ENCODE measurements at regions not wholly inside any gene's neighbourhood (a gene's known extent, or its start where the extent isn't known, plus 50 kb on each side); places are given as distances from the start of the nearest gene placed in this dataset.
A peak's percentile ranks its signal among the peaks of the same experiment; 100 is the strongest.

GRCh38 chr22:49212002-49212401 is 615.7 kb downstream of the BRD1 start:
- peak in 1 of 35 experiments; percentile 3 for DNase-seq
- Histone ChIP-seq H3K4me1 (ENCODE audit: control insufficient read depth in 1 of 2, extremely low read depth in 1 of 2, insufficient read depth in 2 of 2, low read length in 2 of 2) (no peaks in the 10 kb centered on the region), H3K27me3 (replicated peaks in 1 of 2; ENCODE audit: control insufficient read depth in 2 of 2, extremely low read depth in 1 of 2, insufficient read depth in 2 of 2, low read length in 1 of 2) (peaks cover 0 to 31% of the 10 kb centered on the region in 2 experiments), H3K9me3 (no peaks in the 10 kb centered on the region), H3K27ac (ENCODE audit: low read length) (no peak overlapping the region), H3K36me3 (ENCODE audit: control insufficient read depth in 2 of 2, extremely low read depth in 1 of 2, insufficient read depth in 1 of 2, low read length in 1 of 2) (no peaks in the 10 kb centered on the region), H3K4me3 (ENCODE audit: control insufficient read depth in 1 of 2, extremely low read depth in 1 of 2, low read length in 1 of 2) (no peak overlapping the region)
- POLR2A ChIA-PET = no interaction called here
- Mint-ChIP-seq H3K4me1 (no peaks in the 10 kb centered on the region), H3K36me3 (no peaks in the 10 kb centered on the region), H3K27ac (no peak overlapping the region), H3K9me3 (no peaks in the 10 kb centered on the region), H3K4me3 (no peak overlapping the region), H3K27me3 (peaks cover 20 to 24% of the 10 kb centered on the region in 2 donors)
- CTCF ChIA-PET = no interaction called here
- no peak for ATAC-seq (replicated peaks in 1 of 4)
- 58% methylated on average over 3 of the region's 5 CpGs for WGBS (ENCODE audit: insufficient coverage)

- no peaks in the 10 kb centered on the region for H3K9me3 ChIP-seq
- ChIA-PET POLR2A (no interaction called here), CTCF (no interaction called here)
- no peak for ATAC-seq (replicated peaks in 1 of 4)
- Mint-ChIP-seq H3K27ac (no peak overlapping the region), H3K9me3 (no peaks in the 10 kb centered on the region), H3K36me3 (no peaks in the 10 kb centered on the region), H3K4me1 (no peaks in the 10 kb centered on the region), H3K4me3 (no peak overlapping the region), H3K27me3 (peaks cover 19 to 25% of the 10 kb centered on the region in 2 donors)
- H3K4me1 ChIP-seq (ENCODE audit: control insufficient read depth in 1 of 2, extremely low read depth in 1 of 2, insufficient read depth in 2 of 2, low read length in 2 of 2) = no peaks in the 10 kb centered on the region
- H3K4me3 ChIP-seq (ENCODE audit: control insufficient read depth in 1 of 2, extremely low read depth in 1 of 2, low read length in 1 of 2) = no peak overlapping the region
- 70% methylated on average over 5 of the region's 5 CpGs for WGBS (ENCODE audit: insufficient coverage)
- no peak overlapping the region for H3K27ac ChIP-seq (ENCODE audit: low read length)
- H3K36me3 ChIP-seq (ENCODE audit: control insufficient read depth in 2 of 2, extremely low read depth in 1 of 2, insufficient read depth in 1 of 2, low read length in 1 of 2) = no peaks in the 10 kb centered on the region
- peak in 1 of 35 experiments; percentile 12 for DNase-seq
- H3K27me3 ChIP-seq (replicated peaks in 1 of 2; ENCODE audit: control insufficient read depth in 2 of 2, extremely low read depth in 1 of 2, insufficient read depth in 2 of 2, low read length in 1 of 2) = peaks cover 0 to 30% of the 10 kb centered on the region in 2 experiments
Measured at GRCh38 chr22:49211176-49211575, 616.5 kb downstream of the BRD1 start.

DNA sequence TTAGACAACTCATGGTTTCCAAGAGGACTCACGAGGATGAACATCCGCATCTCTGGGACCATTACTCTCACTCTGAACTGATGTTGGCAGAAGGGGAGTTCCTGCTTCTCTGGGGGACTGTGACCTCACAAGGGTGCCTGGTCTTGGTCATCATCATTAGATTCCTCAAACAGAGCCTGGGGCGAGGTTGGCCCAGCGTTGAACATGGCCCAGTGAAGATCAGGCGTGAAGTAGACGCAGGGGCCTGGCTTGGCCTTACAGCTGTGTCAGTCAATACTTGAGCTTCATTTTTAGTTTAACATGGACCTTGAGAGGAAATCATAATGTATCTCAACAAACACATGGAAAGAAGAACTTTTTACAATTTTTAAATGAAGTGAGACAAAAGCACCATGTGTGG is 617.1 kb downstream of the BRD1 start:
- Histone ChIP-seq H3K4me3 (ENCODE audit: control insufficient read depth in 1 of 2, extremely low read depth in 1 of 2, low read length in 1 of 2) (no peak overlapping the region), H3K4me1 (ENCODE audit: control insufficient read depth in 1 of 2, extremely low read depth in 1 of 2, insufficient read depth in 2 of 2, low read length in 2 of 2) (no peaks in the 10 kb centered on the region), H3K9me3 (no peaks in the 10 kb centered on the region), H3K27me3 (replicated peaks in 1 of 2; ENCODE audit: control insufficient read depth in 2 of 2, extremely low read depth in 1 of 2, insufficient read depth in 2 of 2, low read length in 1 of 2) (peaks cover 0 to 29% of the 10 kb centered on the region in 2 experiments), H3K27ac (ENCODE audit: low read length) (no peak overlapping the region), H3K36me3 (ENCODE audit: control insufficient read depth in 2 of 2, extremely low read depth in 1 of 2, insufficient read depth in 1 of 2, low read length in 1 of 2) (no peaks in the 10 kb centered on the region)
- H3K4me3 Mint-ChIP-seq = no peak overlapping the region
- 96% methylated on average over 5 of the region's 6 CpGs for WGBS (ENCODE audit: insufficient coverage)
- ATAC-seq (replicated peaks in 1 of 4) (no peak), DNase-seq (no peak)
- no peak overlapping the region for H3K27ac Mint-ChIP-seq
- ChIA-PET CTCF (no interaction called here), POLR2A (no interaction called here)
- H3K27me3 Mint-ChIP-seq = peaks cover 14 to 20% of the 10 kb centered on the region in 2 donors
- H3K9me3 Mint-ChIP-seq = no peaks in the 10 kb centered on the region
- H3K36me3 Mint-ChIP-seq = no peaks in the 10 kb centered on the region
- no peaks in the 10 kb centered on the region for H3K4me1 Mint-ChIP-seq

DNA sequence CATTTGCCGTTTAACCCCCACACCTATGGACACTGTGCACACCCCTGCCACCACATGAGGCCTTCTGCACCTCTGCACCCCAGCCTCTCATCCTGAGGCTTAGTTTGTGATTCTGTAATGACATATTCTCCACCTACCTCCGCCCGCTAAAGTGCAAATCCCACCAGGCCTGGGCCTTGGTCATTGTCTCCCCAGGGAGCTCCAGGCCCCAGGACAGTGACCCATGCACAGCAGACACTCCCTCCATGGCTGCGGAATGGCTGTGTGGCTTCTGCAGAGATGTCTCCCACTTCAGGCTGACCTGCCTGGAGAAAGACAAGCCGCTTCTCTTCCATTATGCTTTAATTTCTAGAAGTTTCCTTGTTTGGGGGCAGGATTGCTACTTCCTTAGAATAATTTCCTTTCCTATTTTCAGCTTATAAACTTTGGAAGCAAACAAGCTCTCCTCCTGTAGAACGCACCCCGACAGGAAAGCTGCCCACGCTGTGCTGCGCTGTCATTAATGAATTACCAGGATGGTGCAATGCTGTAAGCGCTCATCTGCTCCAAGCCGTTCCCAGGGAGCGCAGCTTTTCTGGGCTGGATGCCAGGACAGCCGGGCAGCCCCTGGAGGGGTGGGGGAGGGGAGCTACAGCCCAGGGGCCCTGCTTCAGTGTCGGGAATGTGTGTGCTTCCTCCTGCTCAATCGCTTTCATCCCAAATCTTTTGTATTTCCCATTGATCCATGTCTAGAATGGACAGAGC is 618.0 kb downstream of the BRD1 start:
- no peaks in the 10 kb centered on the region for H3K4me1 Mint-ChIP-seq
- Histone ChIP-seq H3K36me3 (ENCODE audit: control insufficient read depth in 2 of 2, extremely low read depth in 1 of 2, insufficient read depth in 1 of 2, low read length in 1 of 2) (no peaks in the 10 kb centered on the region), H3K4me3 (ENCODE audit: control insufficient read depth in 1 of 2, extremely low read depth in 1 of 2, low read length in 1 of 2) (no peak overlapping the region), H3K27me3 (replicated peaks in 1 of 2; ENCODE audit: control insufficient read depth in 2 of 2, extremely low read depth in 1 of 2, insufficient read depth in 2 of 2, low read length in 1 of 2) (peaks cover 0 to 22% of the 10 kb centered on the region in 2 experiments), H3K27ac (ENCODE audit: low read length) (no peak overlapping the region), H3K4me1 (ENCODE audit: control insufficient read depth in 1 of 2, extremely low read depth in 1 of 2, insufficient read depth in 2 of 2, low read length in 2 of 2) (no peaks in the 10 kb centered on the region), H3K9me3 (no peaks in the 10 kb centered on the region)
- no peak overlapping the region for H3K4me3 Mint-ChIP-seq
- WGBS (ENCODE audit: insufficient coverage) = 70% methylated on average over 4 of the region's 15 CpGs
- no peak overlapping the region for H3K27ac Mint-ChIP-seq
- DNase-seq (peak in 1 of 35 experiments; percentile 17), ATAC-seq (replicated peaks in 1 of 4) (no peak)
- no peaks in the 10 kb centered on the region for H3K9me3 Mint-ChIP-seq
- H3K36me3 Mint-ChIP-seq = no peaks in the 10 kb centered on the region
- CTCF ChIA-PET = no interaction called here
- POLR2A ChIA-PET = no interaction called here
- H3K27me3 Mint-ChIP-seq = peaks cover 12 to 27% of the 10 kb centered on the region in 2 donors

DNA sequence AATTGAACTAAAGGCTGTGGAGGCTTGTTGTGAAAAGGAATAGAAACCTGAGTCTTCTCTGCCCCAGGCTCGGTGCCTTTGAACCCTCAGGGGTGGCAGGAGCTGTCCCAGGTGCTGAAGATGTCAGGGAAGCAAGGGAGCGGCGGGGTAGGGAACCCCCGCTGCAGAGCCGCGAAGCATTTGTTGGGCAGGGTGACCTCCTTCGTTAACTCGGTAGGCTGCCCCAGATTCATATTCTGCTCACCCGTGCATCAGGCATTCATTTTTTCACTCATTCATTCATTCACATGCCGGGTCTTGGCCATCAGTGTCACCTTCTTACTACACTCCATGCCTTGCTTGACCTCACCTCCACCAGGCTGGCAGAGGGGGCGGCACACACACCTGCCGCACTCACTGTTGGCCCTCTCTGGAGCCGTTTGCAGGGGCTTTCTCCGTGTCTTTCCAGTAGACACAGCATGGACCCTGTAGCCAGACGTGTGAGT is 618.9 kb downstream of the BRD1 start:
- H3K36me3 Mint-ChIP-seq = no peaks in the 10 kb centered on the region
- CTCF ChIA-PET = no interaction called here
- no peak overlapping the region for H3K4me3 Mint-ChIP-seq
- no peaks in the 10 kb centered on the region for H3K4me1 Mint-ChIP-seq
- POLR2A ChIA-PET = no interaction called here
- DNase-seq (no peak), ATAC-seq (replicated peaks in 1 of 4) (no peak)
- peaks cover 5 to 24% of the 10 kb centered on the region in 2 donors for H3K27me3 Mint-ChIP-seq
- WGBS (ENCODE audit: insufficient coverage) = 48% methylated on average over 15 of the region's 15 CpGs
- no peaks in the 10 kb centered on the region for H3K36me3 ChIP-seq (ENCODE audit: control insufficient read depth in 2 of 2, extremely low read depth in 1 of 2, insufficient read depth in 1 of 2, low read length in 1 of 2)
- H3K4me3 ChIP-seq (ENCODE audit: control insufficient read depth in 1 of 2, extremely low read depth in 1 of 2, low read length in 1 of 2) = no peak overlapping the region
- H3K27ac ChIP-seq (ENCODE audit: low read length) = no peak overlapping the region
- H3K9me3 ChIP-seq = no peaks in the 10 kb centered on the region
- no peaks in the 10 kb centered on the region for H3K9me3 Mint-ChIP-seq
- H3K27ac Mint-ChIP-seq = no peak overlapping the region
- H3K4me1 ChIP-seq (ENCODE audit: control insufficient read depth in 1 of 2, extremely low read depth in 1 of 2, insufficient read depth in 2 of 2, low read length in 2 of 2) = no peaks in the 10 kb centered on the region
- peaks cover 0 to 20% of the 10 kb centered on the region in 2 experiments for H3K27me3 ChIP-seq (replicated peaks in 1 of 2; ENCODE audit: control insufficient read depth in 2 of 2, extremely low read depth in 1 of 2, insufficient read depth in 2 of 2, low read length in 1 of 2)

DNA sequence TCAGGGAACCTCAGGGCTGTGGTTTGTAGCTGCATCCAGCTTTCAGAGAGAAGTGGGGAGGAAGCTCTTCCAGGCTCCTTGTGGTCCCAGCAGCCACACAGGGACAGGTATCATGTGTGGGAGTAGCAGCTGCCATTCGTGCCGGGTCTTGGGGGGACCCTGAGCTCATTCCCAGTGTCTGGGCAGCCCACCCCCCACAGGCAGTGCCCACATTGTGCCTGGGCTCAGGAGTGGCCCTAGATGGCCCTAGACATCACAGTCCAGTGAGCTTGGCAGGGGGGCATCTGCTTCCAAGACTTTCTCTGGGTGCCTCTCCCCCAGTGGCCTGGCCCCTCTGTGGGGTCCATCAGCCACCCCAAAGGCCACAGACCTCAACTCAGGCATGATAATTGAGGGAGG is 619.7 kb downstream of the BRD1 start:
- CTCF ChIA-PET = no interaction called here

More for the DNA sequence above, 619.7 kb downstream of the BRD1 start:
- DNase-seq (peak in 1 of 35 experiments; percentile 16), ATAC-seq (replicated peaks in 1 of 4) (no peak)
- Mint-ChIP-seq H3K36me3 (no peaks in the 10 kb centered on the region), H3K9me3 (no peaks in the 10 kb centered on the region), H3K4me3 (no peak overlapping the region), H3K27ac (no peak overlapping the region), H3K4me1 (no peaks in the 10 kb centered on the region), H3K27me3 (peaks cover 4 to 27% of the 10 kb centered on the region in 2 donors)
- Histone ChIP-seq H3K36me3 (ENCODE audit: control insufficient read depth in 2 of 2, extremely low read depth in 1 of 2, insufficient read depth in 1 of 2, low read length in 1 of 2) (no peaks in the 10 kb centered on the region), H3K27me3 (replicated peaks in 1 of 2; ENCODE audit: control insufficient read depth in 2 of 2, extremely low read depth in 1 of 2, insufficient read depth in 2 of 2, low read length in 1 of 2) (peaks cover 0 to 20% of the 10 kb centered on the region in 2 experiments), H3K4me1 (ENCODE audit: control insufficient read depth in 1 of 2, extremely low read depth in 1 of 2, insufficient read depth in 2 of 2, low read length in 2 of 2) (no peaks in the 10 kb centered on the region), H3K4me3 (ENCODE audit: control insufficient read depth in 1 of 2, extremely low read depth in 1 of 2, low read length in 1 of 2) (no peak overlapping the region), H3K27ac (ENCODE audit: low read length) (no peak overlapping the region), H3K9me3 (no peaks in the 10 kb centered on the region)
- POLR2A ChIA-PET = no interaction called here
- WGBS (ENCODE audit: insufficient coverage) = 80% methylated on average over 2 of the region's 2 CpGs

All from T-cell (primary cell).